PC-3 (cell line): ENCODE measurements at regions not wholly inside any gene's neighbourhood (a gene's known extent, or its start where the extent isn't known, plus 50 kb on each side); places are given as distances from the start of the nearest gene placed in this dataset.

Experiments
- CTCF ChIP-seq: fragments of 300-600 bp; sonication (generic); conservative IDR thresholded peaks from 2 replicates; pipeline ENCODE4 v1.5.1; 2017; ENCODE audit warnings: antibody characterized with exemption, low read depth, mild to moderate bottlenecking, low read length
- EZH2 ChIP-seq: fragments of 300-600 bp; sonication (generic); IDR thresholded peaks from one replicate; pipeline ENCODE4 v1.6.1; 2017; ENCODE audit warnings: antibody characterized with exemption, mild to moderate bottlenecking, low read length; ENCODE audit not compliant: unreplicated experiment

GRCh38 chr10:6336016-6336415 is 133.3 kb downstream of the PFKFB3 start:
- no peak for TF ChIP-seq CTCF
- TF ChIP-seq EZH2, result no peak
